Heart left ventricle (tissue), 16 donors: ENCODE measurements at regions not wholly inside any gene's neighbourhood (a gene's known extent, or its start where the extent isn't known, plus 50 kb on each side); places are given as distances from the start of the nearest gene placed in this dataset.

Experiments
- ATAC-seq, 4 donors: fragments of 200-7000 bp; cut with Tn5 transposase; one replicate each; pipeline ENCODE4 v1.9.1; 2020 to 2022; ENCODE audit warnings: moderate library complexity in 4 of 4, mild to moderate bottlenecking in 3 of 4, moderate number of reproducible peaks in 1 of 4
- DNase-seq, 5 donors: peaks; one replicate each; pipeline ENCODE4 v3.0.0-alpha.2; 2020
- H3K27ac ChIP-seq, 12 donors: fragments of 200-600 bp; sonication (generic) in 4 of 12; one replicate each; pipeline versions ENCODE4 v1.5.0 to v1.8.0; 2016 to 2022; ENCODE audit warnings: mild to moderate bottlenecking in 2 of 12
- H3K27me3 ChIP-seq, 9 donors: fragments of 200-600 bp; sonication (generic) in 2 of 9; one replicate each; pipeline versions ENCODE4 v1.5.1 to v1.8.0; 2016 to 2022; ENCODE audit warnings: mild to moderate bottlenecking in 3 of 9
- H3K36me3 ChIP-seq, 9 donors: fragments of 200-600 bp; sonication (generic) in 2 of 9; one replicate each; pipeline versions ENCODE4 v1.5.0 to v1.8.0; 2018 to 2022; ENCODE audit warnings: mild to moderate bottlenecking in 2 of 9
- H3K4me1 ChIP-seq, 12 donors: fragments of 200-600 bp; sonication (generic) in 4 of 12; one replicate each; pipeline versions ENCODE4 v1.5.0 to v1.8.0; 2016 to 2022; ENCODE audit warnings: mild to moderate bottlenecking in 3 of 12
- H3K4me3 ChIP-seq, 12 donors: fragments of 200-600 bp; sonication (generic) in 4 of 12; one replicate each; pipeline versions ENCODE4 v1.5.0 to v1.8.0; 2017 to 2022; ENCODE audit warnings: mild to moderate bottlenecking in 9 of 12, moderate library complexity in 4 of 12
- H3K9me3 ChIP-seq, 12 donors: fragments of 200-600 bp; sonication (generic) in 4 of 12; one replicate each; pipeline versions ENCODE4 v1.5.0 to v1.8.0; 2016 to 2022; ENCODE audit warnings: mild to moderate bottlenecking in 1 of 12
- POLR2A ChIP-seq, 2 donors: fragments of 450-650 bp; IDR thresholded peaks; one replicate each; pipeline ENCODE4 v1.6.1; 2017; ENCODE audit warnings: antibody characterized with exemption in 2 of 2, mild to moderate bottlenecking in 2 of 2, moderate library complexity in 2 of 2
- WGBS, 4 donors: extraction: QIAGEN DNeasy Blood & Tissue Kit in 2 of 4; methylation state at CpG; one replicate each; pipeline versions ENCODE4 v1.1.5 to v1.1.7; 2013 to 2018; 5-methylcytosine and 5-hydroxymethylcytosine counted together
- intact Hi-C, 10 donors: fragments of 100-400 bp; cut with DNase I; formaldehyde crosslinking; loops; one replicate each; pipeline versions ENCODE4 v1.11.1 to v1.14.2; 2022
- TF ChIP-seq, protein P1 (sequence below), 12 donors: fragments of 200-600 bp; sonication (generic) in 4 of 12; IDR thresholded peaks; one replicate each; pipeline versions ENCODE4 v1.5.0 to v1.8.0; 2018 to 2022; ENCODE audit warnings: antibody characterized with exemption in 12 of 12, mild to moderate bottlenecking in 5 of 12
- donor health status: ischemic (EF 13 %, LVEDD 7.1; RV severe dilation, severe dysfunction).
- donor health status: healthy with polysubstance abuse.
- donor health status: DM: no; HTN: yes; CAD: no.
- donor health status: DM: no; HTN: no; CAD: no.
- donor health status: ischemic (EF 25% LVEDD 6.9; RV normal size, moderate dysfunction).
- donor health status: ischemic (EF 25% LVEDD 5.7; RV mildly dilated, moderate dysfunction).
- donor health status: healthy.
- donor health status: DM: yes; HTN: yes; CAD: no.
- donor health status: ischemic (EF 35%, LVEDD 5.7; RV mildly dilated, moderate dysfunction).
- donor health status: nonischemic (EF 11% LVEDD 7.7; RV severe dilation, severe dysfunction).
- donor health status: DM: yes; HTN: yes; CAD: no.
- donor health status: PGD.
- donor health status: ischemic (EF 29% LVEDD 5.4; RV normal size, mild dysfunction).
- donor health status: nonischemic (EF 23%, LVEDD 6.1; RV moderate dilation, normal function).

DNA sequence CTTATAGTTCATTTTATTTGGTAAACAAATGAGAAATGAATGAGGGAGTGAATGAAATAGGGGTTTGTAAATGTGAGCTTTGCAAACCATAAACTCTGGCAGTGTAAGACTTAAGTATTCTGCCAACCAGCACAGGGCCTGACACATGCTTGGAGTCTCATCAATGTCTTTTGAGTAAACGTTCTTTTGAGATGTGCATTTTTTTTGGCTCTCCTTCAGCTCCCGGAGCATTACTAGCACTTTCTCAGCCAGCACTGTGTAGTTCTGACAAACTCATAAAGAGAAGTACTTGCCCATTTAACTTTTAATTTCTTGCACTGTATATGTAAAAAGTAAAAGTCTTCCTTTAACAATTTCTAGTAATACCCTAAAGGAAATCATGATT is 245.3 kb downstream of the HS3ST1 start:
- no peaks in the 10 kb centered on the region for H3K9me3 ChIP-seq
- TF ChIP-seq, protein P1, sequence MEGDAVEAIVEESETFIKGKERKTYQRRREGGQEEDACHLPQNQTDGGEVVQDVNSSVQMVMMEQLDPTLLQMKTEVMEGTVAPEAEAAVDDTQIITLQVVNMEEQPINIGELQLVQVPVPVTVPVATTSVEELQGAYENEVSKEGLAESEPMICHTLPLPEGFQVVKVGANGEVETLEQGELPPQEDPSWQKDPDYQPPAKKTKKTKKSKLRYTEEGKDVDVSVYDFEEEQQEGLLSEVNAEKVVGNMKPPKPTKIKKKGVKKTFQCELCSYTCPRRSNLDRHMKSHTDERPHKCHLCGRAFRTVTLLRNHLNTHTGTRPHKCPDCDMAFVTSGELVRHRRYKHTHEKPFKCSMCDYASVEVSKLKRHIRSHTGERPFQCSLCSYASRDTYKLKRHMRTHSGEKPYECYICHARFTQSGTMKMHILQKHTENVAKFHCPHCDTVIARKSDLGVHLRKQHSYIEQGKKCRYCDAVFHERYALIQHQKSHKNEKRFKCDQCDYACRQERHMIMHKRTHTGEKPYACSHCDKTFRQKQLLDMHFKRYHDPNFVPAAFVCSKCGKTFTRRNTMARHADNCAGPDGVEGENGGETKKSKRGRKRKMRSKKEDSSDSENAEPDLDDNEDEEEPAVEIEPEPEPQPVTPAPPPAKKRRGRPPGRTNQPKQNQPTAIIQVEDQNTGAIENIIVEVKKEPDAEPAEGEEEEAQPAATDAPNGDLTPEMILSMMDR (IDR thresholded peaks at IDR 0.05): no peak
- TF ChIP-seq POLR2A (IDR thresholded peaks at IDR 0.05): no peak
- WGBS, 4 donors: 43 to 60% (median 52%) methylated on average over 2 of the region's 2 CpGs
- no peak overlapping the region for H3K27ac ChIP-seq
- H3K4me1 ChIP-seq: no peaks in the 10 kb centered on the region
- no peak for DNase-seq
- no peak overlapping the region for H3K4me3 ChIP-seq
- H3K36me3 ChIP-seq: no peaks in the 10 kb centered on the region
- no peaks in the 10 kb centered on the region for H3K27me3 ChIP-seq
- intact Hi-C loops: no loop called here
- ATAC-seq: no peak

DNA sequence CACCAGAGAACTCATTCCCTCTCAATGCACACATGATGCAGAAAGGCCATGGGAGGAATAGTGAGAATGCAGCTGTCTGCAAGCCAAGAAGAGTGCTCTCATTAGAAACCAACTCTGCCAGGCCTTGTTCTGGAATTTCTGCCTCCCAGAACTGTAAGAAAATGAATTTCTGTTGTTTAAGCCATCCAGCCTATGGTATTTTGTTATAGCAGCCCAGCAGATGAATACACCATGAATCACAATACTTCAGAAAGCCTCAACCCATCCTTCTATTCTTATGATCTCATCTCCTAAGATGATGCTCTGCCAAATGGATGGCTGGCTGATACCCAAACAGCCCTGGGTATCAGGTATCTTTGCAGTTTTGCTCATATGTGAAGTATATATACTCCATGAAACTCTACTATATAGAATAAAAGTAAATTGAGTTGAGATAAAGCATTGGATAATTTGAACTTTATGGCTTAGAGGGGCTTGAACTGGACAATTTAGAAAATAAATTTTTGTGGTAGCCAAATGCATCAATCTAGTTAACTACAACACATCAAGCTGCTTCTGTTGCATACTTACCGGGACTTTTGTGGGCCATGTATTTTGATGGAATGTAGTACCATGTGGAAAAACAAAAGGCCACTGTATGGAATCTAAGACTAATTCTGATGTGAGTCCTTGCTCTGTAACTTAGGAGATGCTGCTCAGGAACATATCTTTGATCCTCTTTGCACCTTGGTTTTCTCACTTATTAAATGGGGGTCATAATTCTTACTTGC is 245.9 kb downstream of the HS3ST1 start:
- DNase-seq (no peak), ATAC-seq (no peak)
- H3K4me1 ChIP-seq: no peaks in the 10 kb centered on the region
- no peak overlapping the region for H3K27ac ChIP-seq
- TF ChIP-seq POLR2A (IDR thresholded peaks at IDR 0.05): no peak
- TF ChIP-seq, protein P1 (IDR thresholded peaks at IDR 0.05): no peak
- WGBS, 4 donors: 87 to 100% (median 91%) methylated on average over 1 of the region's 1 CpG
- H3K4me3 ChIP-seq: no peak overlapping the region
- H3K36me3 ChIP-seq: no peaks in the 10 kb centered on the region
- no peaks in the 10 kb centered on the region for H3K9me3 ChIP-seq
- intact Hi-C loops: no loop called here
- no peaks in the 10 kb centered on the region for H3K27me3 ChIP-seq

DNA sequence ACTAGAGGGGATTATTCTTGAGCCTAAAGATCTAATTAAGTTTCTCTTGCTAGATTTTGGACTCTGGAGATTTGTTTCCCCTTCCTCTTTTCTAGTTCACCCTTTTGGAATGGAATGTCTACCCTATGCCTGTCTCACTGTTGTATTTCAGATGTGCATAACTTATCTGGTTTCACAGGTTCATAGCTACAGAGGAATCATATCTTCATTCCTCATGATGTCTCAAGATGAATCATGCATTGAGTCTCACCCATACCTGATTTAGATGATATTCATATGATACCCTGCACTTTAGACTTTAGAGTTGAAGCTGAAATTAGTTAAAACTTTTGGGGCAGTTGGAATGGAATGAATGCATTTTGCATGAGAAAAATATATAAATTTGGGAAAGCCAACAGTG is 246.7 kb downstream of the HS3ST1 start:
- no peak for DNase-seq
- Histone ChIP-seq H3K27me3 (no peaks in the 10 kb centered on the region), H3K9me3 (no peaks in the 10 kb centered on the region), H3K4me3 (no peak overlapping the region), H3K27ac (no peak overlapping the region), H3K36me3 (no peaks in the 10 kb centered on the region), H3K4me1 (no peaks in the 10 kb centered on the region)
- intact Hi-C loops: no loop called here
- ATAC-seq: no peak
- TF ChIP-seq POLR2A (IDR thresholded peaks at IDR 0.05): no peak

DNA sequence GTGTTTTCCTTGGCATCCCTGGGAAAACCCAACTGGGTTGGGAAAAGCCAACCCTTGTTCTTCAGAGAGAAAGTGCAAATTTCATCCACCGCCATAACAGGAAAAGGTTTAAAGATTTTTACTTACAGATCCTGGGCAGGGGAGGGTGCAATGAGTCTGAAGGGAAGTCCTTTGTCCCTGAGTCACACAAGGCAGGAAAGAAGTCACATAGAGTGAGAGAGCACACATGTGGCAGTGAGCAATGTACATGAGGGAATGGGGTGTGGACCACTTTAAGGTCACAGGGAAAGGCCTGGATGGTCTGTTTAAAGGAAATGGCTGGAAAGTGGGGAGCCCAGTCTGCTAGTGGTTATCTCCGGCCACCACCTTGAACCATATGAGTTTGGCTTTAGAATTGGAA is 248.9 kb downstream of the HS3ST1 start:
- DNase-seq (no peak), ATAC-seq (no peak)
- Histone ChIP-seq H3K4me1 (no peaks in the 10 kb centered on the region), H3K27ac (no peak overlapping the region), H3K36me3 (no peaks in the 10 kb centered on the region), H3K9me3 (no peaks in the 10 kb centered on the region), H3K27me3 (no peaks in the 10 kb centered on the region), H3K4me3 (no peak overlapping the region)
- TF ChIP-seq, protein P1 (IDR thresholded peaks at IDR 0.05): no peak
- no peak for TF ChIP-seq POLR2A (IDR thresholded peaks at IDR 0.05)
- intact Hi-C loops: no loop called here
- 87 to 95% (median 88%) methylated on average over 2 of the region's 2 CpGs for WGBS, 4 donors

DNA sequence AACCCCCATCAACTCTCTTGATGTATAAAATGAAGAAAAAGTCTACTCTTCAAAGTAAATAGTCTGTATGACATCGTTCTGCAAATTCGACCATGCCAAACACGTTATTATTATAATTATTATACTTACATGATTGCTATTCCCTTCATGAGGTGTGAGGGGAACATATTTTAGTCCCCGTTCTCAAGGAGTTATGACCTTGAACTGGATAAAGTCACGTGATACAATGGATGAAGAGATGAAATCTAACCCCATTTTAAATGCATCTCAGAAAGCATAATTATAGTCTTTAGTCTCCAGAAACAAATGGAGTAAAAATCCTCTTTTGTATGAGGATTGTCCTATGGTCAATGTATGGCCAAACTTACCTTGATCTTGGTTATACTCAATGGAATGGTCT is 250.3 kb downstream of the HS3ST1 start:
- no peak for ATAC-seq
- Histone ChIP-seq H3K27me3 (no peaks in the 10 kb centered on the region), H3K27ac (no peak overlapping the region), H3K4me1 (no peaks in the 10 kb centered on the region), H3K4me3 (no peak overlapping the region), H3K36me3 (no peaks in the 10 kb centered on the region), H3K9me3 (no peaks in the 10 kb centered on the region)
- no peak for TF ChIP-seq POLR2A (IDR thresholded peaks at IDR 0.05)
- TF ChIP-seq, protein P1 (IDR thresholded peaks at IDR 0.05): no peak
- WGBS, 4 donors: 77 to 84% (median 82%) methylated on average over 5 of the region's 5 CpGs
- no peak for DNase-seq
- intact Hi-C loops: no loop called here
